GM18505 (cell line): ENCODE measurements at regions not wholly inside any gene's neighbourhood (a gene's known extent, or its start where the extent isn't known, plus 50 kb on each side); places are given as distances from the start of the nearest gene placed in this dataset.
A peak's percentile ranks its signal among the peaks of the same experiment; 100 is the strongest.
"Not testable (repeated sequence)": the region's sequence is repeated elsewhere in the genome, so short reads cannot be mapped to it uniquely, and the experiment has no call there.

Experiments
- ATAC-seq: cut with Tn5 transposase; IDR thresholded peaks from one replicate; pipeline ENCODE4 v1.9.1; 2021; ENCODE audit not compliant: unreplicated experiment
- POLR2A ChIP-seq: IDR thresholded peaks from 4 replicates; pipeline ENCODE4 v1.6.1; 2011; ENCODE audit warnings: borderline replicate concordance; ENCODE audit not compliant: insufficient read depth, insufficient read length; ENCODE audit errors: extremely low read depth

DNA sequence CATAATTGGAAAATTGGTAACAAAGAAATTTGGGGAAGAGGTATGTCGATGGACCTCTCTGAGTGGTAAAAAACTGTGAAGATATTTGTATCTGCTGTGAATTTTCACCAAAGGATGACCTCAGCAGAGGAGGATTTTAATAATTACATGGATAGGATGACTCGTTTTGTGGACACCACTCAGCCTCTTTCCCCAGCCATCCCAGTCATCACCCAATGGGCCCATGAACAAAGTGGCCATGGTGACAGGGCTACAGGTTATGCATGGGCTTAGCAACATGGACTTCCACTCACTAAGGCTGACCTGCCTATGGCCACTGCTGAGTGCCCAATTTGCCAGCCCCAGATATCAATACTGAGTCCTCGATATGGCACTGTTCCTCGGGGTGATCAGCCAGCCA, 577.5 kb upstream of the FBXO33 start:
- no peak for TF ChIP-seq POLR2A
- ATAC-seq, result no peak

DNA sequence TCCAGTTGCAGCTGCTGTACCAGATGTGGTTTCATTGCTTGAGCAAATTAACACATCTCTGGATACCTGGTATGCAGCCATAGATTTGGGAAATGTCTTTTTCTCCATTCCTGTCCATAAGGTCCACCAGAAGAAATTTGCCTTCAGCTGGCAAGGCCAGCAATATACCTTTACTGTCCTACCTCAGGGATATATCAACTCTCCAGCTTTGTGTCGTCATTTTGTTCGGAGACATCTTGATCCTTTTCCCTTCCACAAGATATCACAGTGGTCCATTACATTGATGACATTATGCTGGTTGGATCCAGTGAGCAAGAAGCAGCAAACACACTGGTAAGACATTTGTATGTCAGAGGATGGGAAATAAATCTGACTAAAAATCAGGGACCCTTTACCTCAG, 576.1 kb upstream of the FBXO33 start:
- not testable (repeated sequence) for ATAC-seq

GRCh38 chr14:40004871-40005500, 572.8 kb upstream of the FBXO33 start:
- TF ChIP-seq POLR2A, result no peak

DNA sequence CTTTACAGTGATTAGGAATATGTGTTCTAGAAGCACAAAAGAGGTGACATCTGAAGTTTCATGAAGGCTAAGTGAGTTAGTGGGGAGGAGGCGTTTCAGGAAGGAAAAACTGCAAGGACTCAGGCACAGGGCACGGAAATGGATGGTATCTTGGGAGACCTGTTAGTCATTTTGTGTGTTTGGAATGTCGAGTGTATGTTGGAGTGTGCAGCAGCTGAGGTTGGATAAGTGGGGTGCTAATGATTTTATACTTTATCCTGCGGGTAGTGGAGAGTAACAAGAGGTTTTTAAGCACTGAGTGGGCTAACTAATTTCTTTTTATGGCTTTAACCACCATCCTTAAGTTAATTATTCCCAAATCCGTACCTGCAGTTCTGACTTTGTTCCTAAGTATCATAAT, 571.5 kb upstream of the FBXO33 start:
- TF ChIP-seq POLR2A, result no peak
- no peak for ATAC-seq

More at GRCh38 chr14:40004871-40005500, 572.8 kb upstream of the FBXO33 start:
- no peak for ATAC-seq

DNA sequence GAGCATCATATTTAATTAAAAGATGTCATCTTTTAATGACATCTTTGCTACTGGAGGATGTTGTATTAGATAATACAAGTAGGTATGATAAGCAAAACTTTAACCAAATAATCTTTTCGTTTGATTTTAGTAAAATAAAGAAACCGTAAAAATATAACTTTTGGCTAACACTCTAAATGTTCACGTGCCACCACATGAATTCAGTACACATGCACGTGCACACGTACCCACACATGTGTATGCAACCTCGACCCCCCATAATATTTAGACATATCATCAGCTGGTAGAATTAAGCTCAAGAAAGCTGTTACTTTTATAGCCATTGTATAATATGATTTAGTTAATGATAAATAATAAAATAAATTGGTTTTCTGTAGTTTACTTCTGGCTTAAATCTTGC, 566.6 kb upstream of the FBXO33 start:
- TF ChIP-seq POLR2A, result no peak
- ATAC-seq, result no peak

- ATAC-seq, result no peak
- TF ChIP-seq POLR2A, result no peak
These were observed 565.9 kb upstream of the FBXO33 start for GRCh38 chr14:39998114-39998513.

- TF ChIP-seq POLR2A, result no peak
These were observed 558.8 kb upstream of the FBXO33 start for GRCh38 chr14:39991041-39991440.

DNA sequence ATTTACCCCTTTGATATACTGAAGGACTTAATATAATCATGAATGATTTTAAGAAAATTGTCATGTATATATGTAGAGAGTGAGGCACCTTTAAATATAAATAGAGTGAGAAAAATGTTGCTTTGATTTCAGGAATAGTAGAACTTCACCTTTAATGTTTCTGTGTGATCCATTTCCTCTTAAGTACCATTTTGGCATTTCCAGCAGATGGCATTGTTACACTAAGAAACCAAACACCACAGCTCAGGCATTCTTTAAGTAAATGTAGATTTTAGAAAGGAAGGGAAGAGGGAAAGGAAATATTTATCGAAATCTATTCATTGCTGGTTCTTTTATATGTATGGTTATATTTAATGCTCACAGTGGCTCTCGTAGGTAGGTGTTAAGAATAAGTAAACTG, 556.7 kb upstream of the FBXO33 start:
- no peak for ATAC-seq
- TF ChIP-seq POLR2A, result no peak

More at GRCh38 chr14:39991041-39991440, 558.8 kb upstream of the FBXO33 start:
- ATAC-seq, result no peak

DNA sequence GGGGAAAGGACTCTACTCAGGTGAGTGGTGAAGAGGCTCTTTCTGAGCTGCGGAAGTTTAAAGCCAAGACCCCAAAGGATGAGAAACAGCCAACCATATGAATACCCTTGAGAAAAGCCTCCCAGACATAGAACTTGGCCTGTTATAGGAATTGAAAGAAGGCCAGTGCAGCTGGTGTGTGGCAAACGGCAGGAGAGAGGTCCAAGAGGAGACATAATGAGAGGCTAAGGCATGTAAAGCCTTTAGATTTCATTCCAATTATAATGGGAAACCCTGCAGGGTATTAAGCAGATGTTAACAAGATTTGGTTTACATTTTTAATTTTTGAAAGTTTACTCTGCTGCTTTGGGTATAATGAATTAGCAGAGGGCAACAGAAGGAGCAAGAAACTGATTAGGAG, 552.1 kb upstream of the FBXO33 start:
- TF ChIP-seq POLR2A, result no peak
- ATAC-seq, result no peak

- TF ChIP-seq POLR2A, result no peak
- no peak for ATAC-seq
These were observed 545.0 kb upstream of the FBXO33 start for GRCh38 chr14:39977198-39977597.

DNA sequence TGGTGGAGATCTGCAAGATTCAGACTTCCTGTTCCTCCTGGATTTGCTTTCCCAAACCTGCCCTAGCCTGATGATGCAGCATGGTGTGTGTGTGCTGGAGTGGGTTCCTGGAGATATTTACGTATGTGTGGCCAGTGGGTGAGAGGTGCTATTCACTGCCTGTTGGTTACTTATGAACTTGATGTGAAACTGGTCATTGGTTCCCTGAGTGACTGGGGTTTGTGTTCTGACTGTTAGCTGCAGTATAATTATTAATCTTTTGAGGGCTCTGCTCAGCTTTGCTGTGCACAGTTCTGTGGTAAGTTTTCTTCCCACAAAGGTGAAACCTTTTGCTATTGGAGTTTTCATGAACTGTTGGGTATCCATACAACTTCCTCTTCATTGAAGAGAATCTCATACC, 541.8 kb upstream of the FBXO33 start:
- TF ChIP-seq POLR2A, result no peak
- ATAC-seq, result peak; percentile 98

- no peak for ATAC-seq
- no peak for TF ChIP-seq POLR2A
These were observed 540.5 kb upstream of the FBXO33 start for GRCh38 chr14:39972704-39973103.

DNA sequence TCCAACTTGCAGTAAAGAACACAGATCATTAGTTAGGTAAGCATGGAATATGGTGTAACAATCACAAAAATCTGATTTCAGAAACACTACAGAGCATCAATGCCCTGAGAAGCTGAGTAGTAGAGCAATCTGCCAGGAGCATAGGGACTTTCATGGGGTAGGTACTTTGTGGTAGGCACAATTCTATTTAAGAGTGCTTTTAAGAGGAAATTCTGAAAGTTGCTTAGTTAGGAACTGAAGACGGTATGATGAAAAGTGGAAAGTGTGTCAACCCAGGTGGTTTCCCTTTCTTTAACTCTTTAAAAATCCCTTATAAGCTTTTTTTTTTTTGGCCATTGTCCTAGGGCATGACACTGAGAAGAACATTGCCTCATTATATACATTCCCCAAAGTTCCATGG, 535.7 kb upstream of the FBXO33 start:
- TF ChIP-seq POLR2A, result no peak
- no peak for ATAC-seq

- no peak for ATAC-seq
- TF ChIP-seq POLR2A, result no peak
These were observed 525.8 kb upstream of the FBXO33 start for GRCh38 chr14:39957987-39958386.

DNA sequence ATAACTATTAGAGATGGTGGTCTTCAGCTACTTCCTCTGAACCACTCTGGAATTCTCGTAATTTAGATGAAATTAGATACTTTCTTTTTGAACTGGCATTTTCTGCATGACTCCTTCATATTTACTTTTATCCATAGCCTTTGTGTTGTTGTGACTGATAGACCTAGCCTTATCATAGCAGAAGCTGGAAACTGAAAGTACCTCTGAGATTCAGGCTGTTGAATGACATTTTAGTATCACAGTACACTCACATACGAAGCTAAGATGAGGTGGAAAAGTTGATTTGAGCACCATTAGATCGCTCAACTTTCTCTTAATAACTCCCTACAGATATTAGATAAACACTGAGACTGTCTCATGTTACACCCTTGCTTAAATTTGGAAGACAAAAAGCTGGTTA, 525.1 kb upstream of the FBXO33 start:
- no peak for ATAC-seq
- TF ChIP-seq POLR2A, result no peak
